ENCODE measurements at regions not wholly inside any gene's neighbourhood (a gene's known extent, or its start where the extent isn't known, plus 50 kb on each side); places are given as distances from the start of the nearest gene placed in this dataset.

DNA sequence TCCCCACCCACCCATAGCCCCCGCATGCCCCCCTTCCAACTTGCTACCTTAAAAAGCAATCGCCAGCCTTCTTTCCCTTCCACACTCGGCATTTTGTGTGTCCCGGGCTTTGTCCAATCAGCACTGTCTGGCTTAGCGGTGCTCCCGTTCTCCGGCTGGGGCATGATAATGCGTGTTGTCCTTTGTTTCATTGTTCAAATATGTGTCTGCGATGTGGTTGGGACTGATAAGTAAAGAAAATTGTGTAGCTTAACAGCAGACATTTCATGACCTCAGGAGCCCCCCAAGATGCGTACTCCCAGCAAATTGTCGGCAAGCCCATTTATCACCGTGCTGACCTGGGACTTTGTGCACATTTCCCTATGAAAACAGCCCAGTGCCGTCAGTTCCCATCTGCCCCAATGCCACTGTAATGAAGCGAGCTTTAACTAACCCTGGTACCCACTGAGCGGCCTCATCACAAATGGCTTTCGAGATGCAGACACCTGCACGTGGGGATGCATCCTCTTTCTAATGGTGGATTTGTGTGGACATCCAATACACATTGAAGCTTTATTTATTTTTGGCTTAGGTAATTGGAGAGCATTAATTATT is 167.0 kb upstream of the E2F8 start:
- no peak overlapping the region for H3K4me3 ChIP-seq (replicated peaks; ENCODE audit: low read depth, low read length)
- TF ChIP-seq, protein P1, sequence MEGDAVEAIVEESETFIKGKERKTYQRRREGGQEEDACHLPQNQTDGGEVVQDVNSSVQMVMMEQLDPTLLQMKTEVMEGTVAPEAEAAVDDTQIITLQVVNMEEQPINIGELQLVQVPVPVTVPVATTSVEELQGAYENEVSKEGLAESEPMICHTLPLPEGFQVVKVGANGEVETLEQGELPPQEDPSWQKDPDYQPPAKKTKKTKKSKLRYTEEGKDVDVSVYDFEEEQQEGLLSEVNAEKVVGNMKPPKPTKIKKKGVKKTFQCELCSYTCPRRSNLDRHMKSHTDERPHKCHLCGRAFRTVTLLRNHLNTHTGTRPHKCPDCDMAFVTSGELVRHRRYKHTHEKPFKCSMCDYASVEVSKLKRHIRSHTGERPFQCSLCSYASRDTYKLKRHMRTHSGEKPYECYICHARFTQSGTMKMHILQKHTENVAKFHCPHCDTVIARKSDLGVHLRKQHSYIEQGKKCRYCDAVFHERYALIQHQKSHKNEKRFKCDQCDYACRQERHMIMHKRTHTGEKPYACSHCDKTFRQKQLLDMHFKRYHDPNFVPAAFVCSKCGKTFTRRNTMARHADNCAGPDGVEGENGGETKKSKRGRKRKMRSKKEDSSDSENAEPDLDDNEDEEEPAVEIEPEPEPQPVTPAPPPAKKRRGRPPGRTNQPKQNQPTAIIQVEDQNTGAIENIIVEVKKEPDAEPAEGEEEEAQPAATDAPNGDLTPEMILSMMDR (IDR thresholded peaks at IDR 0.05; ENCODE audit: low read length, missing control alignments): no peak
- no peak for DNase-seq (ENCODE audit: low read depth)

DNA sequence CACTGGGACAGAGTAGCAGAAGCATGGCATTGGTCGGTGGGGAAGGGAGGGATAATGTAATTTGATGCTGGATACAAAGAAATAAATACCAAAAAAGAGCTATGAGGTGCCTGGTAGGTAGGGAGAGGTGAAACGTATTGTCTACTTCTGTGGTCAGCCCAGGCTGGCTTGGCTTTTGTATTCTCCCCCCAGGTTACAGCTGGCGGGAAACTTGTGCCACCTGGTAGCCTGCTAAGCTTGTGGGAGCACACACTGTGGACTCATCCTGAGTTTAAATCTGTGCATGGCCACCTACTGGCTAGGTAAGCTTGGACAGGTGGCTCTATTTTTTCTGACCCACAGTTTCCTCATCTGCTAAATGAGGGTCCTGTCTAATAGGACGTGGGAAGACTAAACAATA is 165.2 kb upstream of the E2F8 start:
- TF ChIP-seq, protein P1 (IDR thresholded peaks at IDR 0.05; ENCODE audit: low read length, missing control alignments): no peak
- H3K4me3 ChIP-seq (replicated peaks; ENCODE audit: low read depth, low read length): no peak overlapping the region
- DNase-seq (ENCODE audit: low read depth): no peak

DNA sequence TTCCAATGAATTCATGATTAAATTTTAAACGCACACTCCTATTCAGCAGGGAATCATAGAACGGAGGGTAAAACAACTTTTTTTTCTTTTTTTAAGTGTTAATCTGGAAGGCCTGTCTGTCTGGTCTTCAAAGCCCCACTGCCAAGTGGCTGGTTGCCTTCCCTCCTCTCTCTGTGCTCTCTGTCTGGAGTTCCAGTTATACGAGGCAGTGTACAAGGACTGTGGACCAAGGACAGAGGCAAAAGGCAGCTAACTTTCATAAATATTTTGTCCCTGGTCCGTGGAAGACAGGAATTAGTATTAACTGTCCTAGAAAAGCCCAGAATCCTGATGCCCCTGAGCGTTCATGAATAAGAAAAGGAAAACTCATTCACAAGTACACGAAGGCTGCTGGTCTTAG is 164.0 kb upstream of the E2F8 start:
- TF ChIP-seq, protein P1 (IDR thresholded peaks at IDR 0.05; ENCODE audit: low read length, missing control alignments): no peak
- no peak for DNase-seq (ENCODE audit: low read depth)
- no peak overlapping the region for H3K4me3 ChIP-seq (replicated peaks; ENCODE audit: low read depth, low read length)

DNA sequence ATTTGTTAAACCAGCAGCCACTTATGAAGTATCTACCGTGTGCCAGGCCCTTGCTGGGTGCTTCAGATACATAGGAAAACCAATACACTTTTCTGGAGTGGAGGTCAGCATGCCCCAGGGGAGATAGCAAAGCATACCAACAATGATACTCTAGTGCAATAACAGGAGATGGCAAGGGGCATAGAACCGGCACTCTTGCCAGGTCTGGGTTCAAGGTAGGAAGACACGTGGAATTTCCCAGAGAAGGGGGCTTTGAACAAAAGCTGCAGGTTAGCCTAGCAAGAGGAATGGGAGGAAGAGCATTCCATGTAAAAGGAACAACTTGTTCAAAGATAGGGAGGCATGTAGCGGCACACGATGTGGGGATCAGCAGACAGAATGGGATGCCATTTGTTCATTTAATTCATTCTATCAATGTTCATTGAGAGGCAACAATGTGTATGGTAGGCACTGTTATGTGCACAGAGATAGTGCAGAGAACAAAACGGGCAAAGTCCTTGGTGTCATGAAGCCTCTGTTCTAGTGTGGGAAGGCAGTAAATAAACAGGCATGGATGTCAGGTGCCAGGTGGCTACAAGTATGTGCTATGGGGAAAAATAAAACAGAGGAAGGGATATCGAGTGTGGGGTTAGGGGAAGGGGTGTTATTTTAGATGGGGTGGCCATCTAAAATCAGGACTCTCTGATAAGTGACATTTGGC is 162.6 kb upstream of the E2F8 start:
- H3K4me3 ChIP-seq (replicated peaks; ENCODE audit: low read depth, low read length): no peak overlapping the region
- no peak for DNase-seq (ENCODE audit: low read depth)
- TF ChIP-seq, protein P1 (IDR thresholded peaks at IDR 0.05; ENCODE audit: low read length, missing control alignments): no peak

DNA sequence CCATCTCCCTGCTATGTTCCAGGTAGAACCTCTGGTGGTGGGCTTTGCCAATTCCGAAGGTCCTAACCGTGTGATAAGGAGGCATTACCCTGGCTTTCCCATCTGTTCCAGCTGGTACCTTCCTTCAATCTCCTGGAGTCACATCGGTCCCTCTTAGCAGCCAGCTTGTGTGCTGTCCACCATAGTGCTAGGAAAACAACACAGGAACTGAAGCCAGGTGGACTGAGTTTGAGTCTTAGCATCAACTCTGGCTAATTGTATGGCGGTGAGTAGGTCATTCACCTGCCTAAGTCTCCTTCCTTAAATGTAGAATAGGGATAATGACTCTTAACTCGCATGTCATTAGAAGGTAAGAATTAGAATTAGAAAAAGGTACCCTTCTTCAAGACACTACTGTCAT is 159.6 kb upstream of the E2F8 start:
- TF ChIP-seq, protein P1 (IDR thresholded peaks at IDR 0.05; ENCODE audit: low read length, missing control alignments): no peak
- DNase-seq (ENCODE audit: low read depth): no peak
- no peak overlapping the region for H3K4me3 ChIP-seq (replicated peaks; ENCODE audit: low read depth, low read length)

DNA sequence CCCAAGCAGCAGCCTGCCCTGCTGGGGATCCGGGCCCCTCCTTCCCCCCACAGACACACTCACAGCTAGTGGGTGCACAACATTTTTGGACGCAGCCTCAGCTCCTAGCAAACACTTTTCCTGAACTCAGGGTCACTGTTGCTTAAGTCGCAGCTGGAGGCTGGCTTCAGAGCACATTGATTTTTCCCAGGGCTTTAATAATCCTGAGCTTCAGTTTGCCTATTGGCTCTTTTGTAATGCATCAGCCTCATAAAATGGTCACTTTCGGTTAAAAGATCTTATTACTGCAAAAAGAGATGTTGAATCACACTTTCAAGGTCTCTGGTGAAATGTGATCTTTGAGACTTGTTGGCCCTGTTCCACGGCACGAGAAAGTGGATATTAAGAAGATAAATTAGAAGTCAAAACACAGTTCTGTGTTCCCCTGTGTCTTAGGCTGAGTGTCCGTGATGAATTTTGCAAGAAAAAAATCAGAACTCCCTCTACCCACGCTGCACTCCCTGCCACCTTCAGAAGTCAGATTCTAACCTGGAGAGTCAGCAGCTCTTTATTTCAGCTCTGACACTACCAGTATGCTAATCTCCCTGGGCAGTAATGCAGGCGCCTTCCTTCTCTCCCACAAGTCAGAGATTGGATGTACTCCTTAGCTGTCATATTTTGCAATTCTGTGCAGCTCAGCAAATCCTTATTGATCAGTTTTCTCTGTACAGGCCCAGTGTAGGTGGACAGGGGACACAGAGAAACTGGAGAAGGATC is 158.2 kb upstream of the E2F8 start:
- peak; percentile 80 for DNase-seq (ENCODE audit: low read depth)
- TF ChIP-seq, protein P1 (IDR thresholded peaks at IDR 0.05; ENCODE audit: low read length, missing control alignments): no peak
- H3K4me3 ChIP-seq (replicated peaks; ENCODE audit: low read depth, low read length): peak overlapping the region; percentile 10
